ENCODE measurements at regions not wholly inside any gene's neighbourhood (a gene's known extent, or its start where the extent isn't known, plus 50 kb on each side); places are given as distances from the start of the nearest gene placed in this dataset.

DNA sequence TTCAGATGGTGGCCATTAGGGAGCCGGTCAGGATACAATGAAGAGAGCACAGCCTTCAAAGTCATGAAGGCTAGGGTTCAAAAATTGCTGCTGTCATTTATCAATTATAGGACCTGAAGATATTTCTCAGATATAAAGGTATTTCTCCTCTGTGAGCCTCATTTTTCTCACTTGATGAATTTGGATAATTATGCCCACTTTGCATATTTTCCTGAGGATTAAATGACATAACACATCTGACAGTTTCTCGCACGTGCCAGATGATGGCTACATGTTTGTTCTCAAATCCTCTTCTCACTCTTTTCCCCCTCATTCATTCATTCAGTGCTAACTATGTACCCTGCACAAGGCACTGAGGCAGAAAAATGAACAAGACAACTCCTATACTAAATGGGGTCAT is 391.6 kb downstream of the INHBA start:
- no peaks in the 10 kb centered on the region for H3K79me2 ChIP-seq (ENCODE audit: insufficient read depth, low read length)
- no peaks in the 10 kb centered on the region for H3K36me3 ChIP-seq (ENCODE audit: low read length)
- H4K20me1 ChIP-seq (ENCODE audit: low read depth, low read length): no peaks in the 10 kb centered on the region
- H3K27me3 ChIP-seq (ENCODE audit: low read length): no peaks in the 10 kb centered on the region
- H3K9me3 ChIP-seq (ENCODE audit: insufficient read depth, low read length): no peaks in the 10 kb centered on the region
- H3F3A ChIP-seq (ENCODE audit: insufficient read depth): no peaks in the 10 kb centered on the region
- H2AFZ ChIP-seq (ENCODE audit: low read depth, low read length, severe bottlenecking): no peak overlapping the region
- H3K27ac ChIP-seq (ENCODE audit: low read depth, low read length): no peak overlapping the region
- no peaks in the 10 kb centered on the region for H3K9me2 ChIP-seq (replicated peaks; ENCODE audit: insufficient read depth, low read length)
- H3K9ac ChIP-seq (ENCODE audit: low read length): no peak overlapping the region
- TF ChIP-seq EZH2phosphoT487 (conservative IDR thresholded peaks at IDR 0.05; ENCODE audit: low read length): no peak
- TF ChIP-seq, protein P1, sequence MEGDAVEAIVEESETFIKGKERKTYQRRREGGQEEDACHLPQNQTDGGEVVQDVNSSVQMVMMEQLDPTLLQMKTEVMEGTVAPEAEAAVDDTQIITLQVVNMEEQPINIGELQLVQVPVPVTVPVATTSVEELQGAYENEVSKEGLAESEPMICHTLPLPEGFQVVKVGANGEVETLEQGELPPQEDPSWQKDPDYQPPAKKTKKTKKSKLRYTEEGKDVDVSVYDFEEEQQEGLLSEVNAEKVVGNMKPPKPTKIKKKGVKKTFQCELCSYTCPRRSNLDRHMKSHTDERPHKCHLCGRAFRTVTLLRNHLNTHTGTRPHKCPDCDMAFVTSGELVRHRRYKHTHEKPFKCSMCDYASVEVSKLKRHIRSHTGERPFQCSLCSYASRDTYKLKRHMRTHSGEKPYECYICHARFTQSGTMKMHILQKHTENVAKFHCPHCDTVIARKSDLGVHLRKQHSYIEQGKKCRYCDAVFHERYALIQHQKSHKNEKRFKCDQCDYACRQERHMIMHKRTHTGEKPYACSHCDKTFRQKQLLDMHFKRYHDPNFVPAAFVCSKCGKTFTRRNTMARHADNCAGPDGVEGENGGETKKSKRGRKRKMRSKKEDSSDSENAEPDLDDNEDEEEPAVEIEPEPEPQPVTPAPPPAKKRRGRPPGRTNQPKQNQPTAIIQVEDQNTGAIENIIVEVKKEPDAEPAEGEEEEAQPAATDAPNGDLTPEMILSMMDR (IDR thresholded peaks at IDR 0.05; ENCODE audit: insufficient read depth, low read length, poor library complexity, severe bottlenecking): no peak
- no peak overlapping the region for H3K4me3 ChIP-seq (ENCODE audit: insufficient read depth, low read length, poor library complexity, severe bottlenecking)
- H3K4me2 ChIP-seq (ENCODE audit: low read depth, low read length, poor library complexity, severe bottlenecking): no peak overlapping the region

DNA sequence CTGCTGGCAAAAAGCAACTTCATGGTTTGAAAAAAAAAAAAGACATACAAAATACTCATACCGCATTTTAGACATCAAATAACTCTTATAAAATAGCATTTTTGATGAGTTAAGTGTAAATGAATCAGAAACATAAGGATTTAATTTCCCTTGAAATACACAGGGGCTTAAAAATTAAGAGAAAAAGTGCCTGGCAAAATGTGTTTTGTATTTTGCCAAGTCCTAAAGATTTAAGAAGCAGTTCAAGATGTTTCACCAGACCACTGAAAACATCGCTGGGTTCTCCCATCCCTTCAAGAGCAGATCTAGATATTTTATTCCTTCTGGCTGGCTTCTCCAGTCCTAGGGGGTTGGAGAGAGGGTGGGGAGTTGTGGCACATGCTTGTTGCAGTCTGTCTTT is 396.4 kb downstream of the INHBA start:
- Histone ChIP-seq H2AFZ (ENCODE audit: low read depth, low read length, severe bottlenecking) (no peak overlapping the region), H3K4me2 (ENCODE audit: low read depth, low read length, poor library complexity, severe bottlenecking) (no peak overlapping the region), H3K27ac (ENCODE audit: low read depth, low read length) (no peak overlapping the region), H3K9me2 (replicated peaks; ENCODE audit: insufficient read depth, low read length) (no peaks in the 10 kb centered on the region), H3K79me2 (ENCODE audit: insufficient read depth, low read length) (no peaks in the 10 kb centered on the region), H3K4me3 (ENCODE audit: insufficient read depth, low read length, poor library complexity, severe bottlenecking) (no peak overlapping the region), H3K27me3 (ENCODE audit: low read length) (no peaks in the 10 kb centered on the region), H3K36me3 (ENCODE audit: low read length) (no peaks in the 10 kb centered on the region), H4K20me1 (ENCODE audit: low read depth, low read length) (no peaks in the 10 kb centered on the region), H3F3A (ENCODE audit: insufficient read depth) (no peaks in the 10 kb centered on the region), H3K9me3 (ENCODE audit: insufficient read depth, low read length) (no peaks in the 10 kb centered on the region), H3K9ac (ENCODE audit: low read length) (no peak overlapping the region)
- TF ChIP-seq, protein P1 (IDR thresholded peaks at IDR 0.05; ENCODE audit: insufficient read depth, low read length, poor library complexity, severe bottlenecking): no peak
- no peak for TF ChIP-seq EZH2phosphoT487 (conservative IDR thresholded peaks at IDR 0.05; ENCODE audit: low read length)

DNA sequence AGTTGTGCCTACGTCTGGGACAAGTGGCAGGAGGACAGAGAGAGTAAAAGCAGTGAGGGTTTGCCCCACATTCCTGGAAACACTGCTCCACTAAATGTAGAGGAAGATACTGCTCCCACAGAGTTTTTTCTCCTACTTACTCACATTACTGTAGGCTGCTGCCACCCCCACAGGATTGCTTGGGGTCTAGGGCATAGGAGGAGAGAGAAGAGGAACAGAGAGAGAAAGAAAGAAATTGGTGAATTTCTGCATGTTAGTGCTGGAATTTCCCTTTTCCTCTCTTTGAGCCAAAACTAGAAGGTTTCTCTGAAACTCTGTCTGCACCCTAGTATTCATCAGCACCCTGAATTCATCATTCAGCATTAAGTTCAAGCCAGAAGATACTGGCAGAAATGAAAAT is 397.9 kb downstream of the INHBA start:
- Histone ChIP-seq H3K4me2 (ENCODE audit: low read depth, low read length, poor library complexity, severe bottlenecking) (no peak overlapping the region), H3F3A (ENCODE audit: insufficient read depth) (no peaks in the 10 kb centered on the region), H3K9me3 (ENCODE audit: insufficient read depth, low read length) (no peaks in the 10 kb centered on the region), H3K36me3 (ENCODE audit: low read length) (no peaks in the 10 kb centered on the region), H3K27me3 (ENCODE audit: low read length) (no peaks in the 10 kb centered on the region), H3K9ac (ENCODE audit: low read length) (no peak overlapping the region), H3K27ac (ENCODE audit: low read depth, low read length) (no peak overlapping the region), H4K20me1 (ENCODE audit: low read depth, low read length) (no peaks in the 10 kb centered on the region), H3K4me3 (ENCODE audit: insufficient read depth, low read length, poor library complexity, severe bottlenecking) (no peak overlapping the region), H2AFZ (ENCODE audit: low read depth, low read length, severe bottlenecking) (no peak overlapping the region), H3K79me2 (ENCODE audit: insufficient read depth, low read length) (no peaks in the 10 kb centered on the region), H3K9me2 (replicated peaks; ENCODE audit: insufficient read depth, low read length) (no peaks in the 10 kb centered on the region)
- TF ChIP-seq EZH2phosphoT487 (conservative IDR thresholded peaks at IDR 0.05; ENCODE audit: low read length): no peak
- TF ChIP-seq, protein P1 (IDR thresholded peaks at IDR 0.05; ENCODE audit: insufficient read depth, low read length, poor library complexity, severe bottlenecking): no peak

Measured in SU-DHL-6 (cell line).